ENCODE measurements at regions not wholly inside any gene's neighbourhood (a gene's known extent, or its start where the extent isn't known, plus 50 kb on each side); places are given as distances from the start of the nearest gene placed in this dataset.

DNA sequence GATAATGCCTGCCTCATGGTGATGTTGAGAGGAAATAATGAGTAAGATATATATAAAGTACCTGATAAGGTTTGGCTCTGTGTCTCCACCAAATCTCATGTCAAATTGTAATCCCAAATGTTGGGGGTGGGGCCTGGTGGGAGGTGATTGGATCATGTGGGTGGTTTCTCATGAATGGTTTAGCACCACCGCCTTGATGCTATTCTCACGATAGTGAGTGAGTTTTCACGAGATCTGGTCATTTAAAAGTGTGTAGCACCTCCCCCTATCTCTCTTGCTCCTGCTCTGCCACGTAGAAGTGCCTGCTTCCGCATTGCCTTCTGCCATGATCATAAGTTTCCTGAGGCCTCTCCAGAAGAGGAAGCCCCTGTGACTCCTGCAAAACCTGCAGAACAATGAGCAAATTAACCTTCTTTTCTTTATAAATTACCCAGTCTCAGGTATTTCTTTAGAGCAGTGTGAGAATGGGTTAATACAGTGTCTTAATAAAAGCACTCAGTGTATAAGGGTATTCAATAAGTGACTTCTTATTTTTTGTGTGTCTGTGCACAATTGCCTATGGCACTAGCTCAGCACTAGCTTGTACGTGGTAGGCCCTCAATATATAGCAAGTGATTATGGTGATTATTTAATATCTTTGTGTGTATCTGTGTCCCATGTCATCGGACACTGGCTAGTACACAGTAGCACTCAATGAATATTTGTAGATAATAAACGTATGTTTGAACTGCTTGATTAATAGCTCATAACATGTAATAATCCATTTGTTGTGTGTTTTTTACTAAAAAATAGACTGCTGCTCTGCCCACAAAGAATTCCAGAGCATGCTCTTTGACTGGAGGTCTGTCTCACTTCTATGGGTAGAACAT is 138.1 kb upstream of the LMNTD1 start:
- intact Hi-C loops (cut with DNase I), result no loop called here
- 75 to 79% (median 78%) methylated on average over 8 of the region's 8 CpGs for WGBS, 4 donors
- no peak for TF ChIP-seq CTCF (IDR thresholded peaks at IDR 0.05)
- TF ChIP-seq POLR2A (IDR thresholded peaks at IDR 0.05), result no peak
- no peak overlapping the region for H3K4me3 ChIP-seq
- ATAC-seq (no peak), DNase-seq (no peak)
- peaks cover 0 to 3% (median 0%) of the 10 kb centered on the region in 12 donors for H3K9me3 ChIP-seq
- no peaks in the 10 kb centered on the region for H3K4me1 ChIP-seq
- no peaks in the 10 kb centered on the region for H3K27me3 ChIP-seq
- no peaks in the 10 kb centered on the region for H3K36me3 ChIP-seq
- H3K27ac ChIP-seq, result no peak overlapping the region

- 59 to 71% (median 61%) methylated on average over 4 of the region's 4 CpGs for WGBS, 4 donors
- Histone ChIP-seq H3K27ac (peak overlapping the region in 1 of 12 donors; percentile 18), H3K36me3 (no peaks in the 10 kb centered on the region), H3K4me1 (no peaks in the 10 kb centered on the region), H3K4me3 (no peak overlapping the region), H3K27me3 (no peaks in the 10 kb centered on the region), H3K9me3 (peaks cover 0 to 8% (median 0%) of the 10 kb centered on the region in 12 donors)
- TF ChIP-seq CTCF (IDR thresholded peaks at IDR 0.05), result no peak
- no peak for TF ChIP-seq POLR2A (IDR thresholded peaks at IDR 0.05)
- DNase-seq (no peak), ATAC-seq (no peak)
- intact Hi-C loops (cut with DNase I), result no loop called here
Observed at GRCh38 chr12:25691865-25692114, 138.7 kb upstream of the LMNTD1 start.

DNA sequence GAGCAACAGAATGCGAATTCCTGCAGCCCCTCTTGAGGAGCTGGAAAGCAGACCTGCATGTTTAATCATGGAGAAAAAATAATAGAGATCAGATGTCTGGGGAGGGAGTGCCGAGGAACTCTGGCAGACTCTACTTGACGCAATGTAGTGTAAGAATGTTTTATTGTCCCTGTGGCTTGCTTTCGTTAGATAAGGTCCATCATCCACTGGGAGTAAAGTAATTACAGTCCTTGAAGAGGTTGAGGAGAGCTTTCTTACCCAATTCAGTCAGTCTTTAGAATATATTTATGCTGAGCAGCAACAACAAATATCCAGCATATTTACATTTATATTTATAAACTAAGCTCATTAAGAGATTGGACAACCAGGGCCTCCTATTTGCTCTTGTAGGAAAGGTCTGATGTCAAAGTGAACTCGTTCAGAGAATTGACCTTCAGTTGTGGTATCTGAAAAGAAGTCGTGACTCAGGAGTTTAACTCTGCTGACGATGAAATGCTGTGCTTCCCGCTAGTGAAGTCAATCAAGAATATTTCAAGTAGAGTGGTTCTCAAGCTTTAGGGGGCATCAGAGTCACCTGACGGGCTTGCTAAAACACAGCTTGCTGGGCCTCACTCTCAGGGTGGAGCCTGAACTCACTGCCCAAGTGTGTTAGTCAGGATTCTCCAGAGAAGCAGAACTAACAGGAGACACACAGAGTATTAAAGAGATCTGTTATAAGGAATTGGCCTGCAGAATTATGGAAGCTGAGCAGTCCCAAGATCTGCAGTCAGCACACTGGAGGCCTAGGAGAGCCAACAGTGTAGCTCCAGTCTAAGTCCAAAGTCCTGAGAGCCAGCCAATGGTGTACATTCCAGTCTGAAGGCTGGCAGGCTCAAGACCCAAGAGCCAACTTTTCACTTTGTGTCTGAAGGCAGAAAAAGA is 139.3 kb upstream of the LMNTD1 start:
- H3K27ac ChIP-seq, result peak overlapping the region in 6 of 12 donors; percentile 17 to 42 (median 24)
- 68 to 79% (median 74%) methylated on average over 9 of the region's 9 CpGs for WGBS, 4 donors
- DNase-seq, result no peak

More for the DNA sequence above, 139.3 kb upstream of the LMNTD1 start:
- Histone ChIP-seq H3K27me3 (no peaks in the 10 kb centered on the region), H3K36me3 (no peaks in the 10 kb centered on the region), H3K9me3 (peaks cover 0 to 9% (median 0%) of the 10 kb centered on the region in 12 donors), H3K4me1 (no peaks in the 10 kb centered on the region), H3K4me3 (no peak overlapping the region)
- TF ChIP-seq POLR2A (IDR thresholded peaks at IDR 0.05), result no peak
- no peak for TF ChIP-seq CTCF (IDR thresholded peaks at IDR 0.05)
- ATAC-seq, result peak in 3 of 4 donors; percentile 56 to 76 (median 63)
- intact Hi-C loops (cut with DNase I), result no loop called here

Data from heart left ventricle (tissue), 16 donors.